Hematopoietic multipotent progenitor cell treated with erythropoietin and hydrocortisone succinate and interleukin-3 and kit ligand, for 8 days (in vitro differentiated cells): ENCODE measurements at regions not wholly inside any gene's neighbourhood (a gene's known extent, or its start where the extent isn't known, plus 50 kb on each side); places are given as distances from the start of the nearest gene placed in this dataset.
"Not testable (repeated sequence)": the region's sequence is repeated elsewhere in the genome, so short reads cannot be mapped to it uniquely, and the experiment has no call there.

Source experiments
- DNase-seq: peaks from one replicate; pipeline ENCODE4 v3.0.0-alpha.2; 2015

- no peak for DNase-seq
Measured at GRCh38 chr12:58071994-58072393, 130.6 kb downstream of the ATP23 start.

GRCh38 chr12:58074259-58074658 is 132.9 kb downstream of the ATP23 start:
- no peak for DNase-seq

GRCh38 chr12:58079806-58080205 is 138.4 kb downstream of the ATP23 start:
- DNase-seq: no peak

- no peak for DNase-seq
Measured at GRCh38 chr12:58081488-58081887, 140.1 kb downstream of the ATP23 start.

GRCh38 chr12:58082996-58083395 is 141.6 kb downstream of the ATP23 start:
- no peak for DNase-seq

- no peak for DNase-seq
Measured at GRCh38 chr12:58086006-58086405, 144.6 kb downstream of the ATP23 start.

GRCh38 chr12:58086930-58087329 is 145.6 kb downstream of the ATP23 start:
- no peak for DNase-seq

- no peak for DNase-seq
Measured at GRCh38 chr12:58087423-58088127, 146.2 kb downstream of the ATP23 start.

GRCh38 chr12:58089588-58089987 is 148.2 kb downstream of the ATP23 start:
- no peak for DNase-seq

- no peak for DNase-seq
Measured at GRCh38 chr12:58090685-58091084, 149.3 kb downstream of the ATP23 start.

- no peak for DNase-seq
Measured at GRCh38 chr12:58095002-58095401, 153.6 kb downstream of the ATP23 start.

GRCh38 chr12:58097741-58098140 is 156.4 kb downstream of the ATP23 start:
- DNase-seq: no peak

- DNase-seq: no peak
Measured at GRCh38 chr12:58099476-58099875, 158.1 kb downstream of the ATP23 start.

GRCh38 chr12:58104351-58104755 is 163.0 kb downstream of the ATP23 start:
- no peak for DNase-seq

- no peak for DNase-seq
Measured at GRCh38 chr12:58105225-58106119, 164.1 kb downstream of the ATP23 start.

- DNase-seq: no peak
Measured at GRCh38 chr12:58106195-58106594, 164.8 kb downstream of the ATP23 start.

GRCh38 chr12:58117201-58117600 is 175.8 kb downstream of the ATP23 start:
- DNase-seq: no peak

GRCh38 chr12:58117667-58118066 is 176.3 kb downstream of the ATP23 start:
- DNase-seq: no peak

GRCh38 chr12:58125761-58126160 is 184.4 kb downstream of the ATP23 start:
- not testable (repeated sequence) for DNase-seq

- no peak for DNase-seq
Measured at GRCh38 chr12:58131986-58132755, 190.8 kb downstream of the ATP23 start.

GRCh38 chr12:58138424-58138823 is 197.1 kb downstream of the ATP23 start:
- DNase-seq: no peak

GRCh38 chr12:58139894-58140293 is 198.5 kb downstream of the ATP23 start:
- no peak for DNase-seq

- no peak for DNase-seq
Measured at GRCh38 chr12:58140395-58140794, 199.0 kb downstream of the ATP23 start.
